ENCODE measurements at regions not wholly inside any gene's neighbourhood (a gene's known extent, or its start where the extent isn't known, plus 50 kb on each side); places are given as distances from the start of the nearest gene placed in this dataset.

DNA sequence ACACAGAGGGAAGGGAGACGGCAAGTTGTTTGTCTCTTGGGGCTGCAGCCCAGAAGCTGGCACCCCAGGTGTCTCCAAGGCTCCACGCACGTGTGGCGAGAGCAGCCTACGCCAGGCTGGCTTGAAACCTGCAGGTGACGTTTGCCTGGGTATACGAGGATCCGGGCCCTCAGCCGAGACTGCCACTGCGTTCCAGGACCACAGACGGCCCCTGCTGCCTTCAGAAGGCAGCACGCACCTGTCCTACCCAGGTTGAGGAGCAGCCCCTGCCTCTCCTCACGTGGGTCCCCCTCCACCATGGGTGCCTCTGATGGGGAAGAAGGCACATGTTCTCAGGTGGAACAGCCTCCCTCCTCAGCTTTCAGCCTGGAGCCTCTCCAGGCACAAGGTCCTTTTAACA is 75.3 kb upstream of the PRR20G start:
- in situ Hi-C loops (cut with MboI; ENCODE audit: low sequenced_read_pairs), result no loop called here
- Histone ChIP-seq H3K18ac (ENCODE audit: low read depth, low read length) (no peak overlapping the region), H3K9me1 (ENCODE audit: insufficient read depth, low read length) (no peaks in the 10 kb centered on the region), H4K91ac (ENCODE audit: insufficient read depth, low read depth, low read length) (no peak overlapping the region), H3K9me3 (ENCODE audit: control insufficient read depth, insufficient read depth, low read length) (no peaks in the 10 kb centered on the region), H2BK15ac (ENCODE audit: low read depth, low read length) (no peak overlapping the region), H3K14ac (replicated peaks; ENCODE audit: low read depth, low read length) (no peak overlapping the region), H3K36me3 (ENCODE audit: control insufficient read depth, insufficient read depth, low read length) (no peaks in the 10 kb centered on the region), H3K27ac (ENCODE audit: insufficient read depth, low read length) (no peak overlapping the region), H4K8ac (ENCODE audit: low read depth in 2 of 2, low read length in 2 of 2) (no peak overlapping the region), H3K4me2 (ENCODE audit: low read depth, low read length) (no peak overlapping the region), H2BK20ac (ENCODE audit: low read depth, low read length) (no peak overlapping the region), H3K27me3 (ENCODE audit: control insufficient read depth, insufficient read depth, low read length) (peaks cover under 1% of the 10 kb centered on the region; the same call in 1 of the 2 replicates), H2AFZ (replicated peaks; ENCODE audit: low read length, poor library complexity) (no peak overlapping the region), H3K79me1 (ENCODE audit: low read depth in 1 of 2, low read length in 2 of 2) (no peaks in the 10 kb centered on the region), H2AK9ac (replicated peaks; ENCODE audit: low read depth, low read length, poor library complexity) (no peak overlapping the region), H2AK5ac (ENCODE audit: low read depth, low read length) (no peak overlapping the region), H4K5ac (ENCODE audit: low read depth, low read length) (no peak overlapping the region), H3K23ac (ENCODE audit: low read depth, low read length) (no peak overlapping the region), H3K4ac (ENCODE audit: low read depth, low read length) (no peak overlapping the region), H4K20me1 (ENCODE audit: insufficient read depth, low read length) (no peaks in the 10 kb centered on the region), H3K56ac (ENCODE audit: extremely low read depth, insufficient read depth, low read length) (no peak overlapping the region), H3K9ac (ENCODE audit: low read depth, low read length) (no peak overlapping the region), H2BK5ac (ENCODE audit: low read depth, low read length, poor library complexity, severe bottlenecking) (no peak overlapping the region), H3K4me1 (ENCODE audit: control insufficient read depth, insufficient read depth, low read length) (no peaks in the 10 kb centered on the region), H3K4me3 (ENCODE audit: insufficient read depth, low read depth, low read length) (no peak overlapping the region), H2BK120ac (ENCODE audit: low read depth, low read length) (no peak overlapping the region)
- dilution Hi-C loops (cut with HindIII; ENCODE audit: low sequenced_read_pairs, unreplicated experiment), result no loop called here
- ChIA-PET POLR2A (ENCODE audit: unreplicated experiment) (no interaction called here), CTCF (no interaction called here)
- BruUV-seq (replicated peaks), result no TSS peak
- WGBS, 2 experiments (ENCODE audit: extremely low coverage in 2 of 2, insufficient read length in 1 of 2), result 65% methylated on average over 5 of the region's 13 CpGs; no CpG with 5 or more reads in 1 of the 2 experiments
- DNase-seq, result no peak
- no peak for TF ChIP-seq BHLHE40 (IDR thresholded peaks at IDR 0.05; ENCODE audit: low read depth, low read length)
- TF ChIP-seq FOS (IDR thresholded peaks at IDR 0.05; ENCODE audit: low read depth, low read length), result no peak
- TF ChIP-seq, protein P1, sequence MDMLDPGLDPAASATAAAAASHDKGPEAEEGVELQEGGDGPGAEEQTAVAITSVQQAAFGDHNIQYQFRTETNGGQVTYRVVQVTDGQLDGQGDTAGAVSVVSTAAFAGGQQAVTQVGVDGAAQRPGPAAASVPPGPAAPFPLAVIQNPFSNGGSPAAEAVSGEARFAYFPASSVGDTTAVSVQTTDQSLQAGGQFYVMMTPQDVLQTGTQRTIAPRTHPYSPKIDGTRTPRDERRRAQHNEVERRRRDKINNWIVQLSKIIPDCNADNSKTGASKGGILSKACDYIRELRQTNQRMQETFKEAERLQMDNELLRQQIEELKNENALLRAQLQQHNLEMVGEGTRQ (IDR thresholded peaks at IDR 0.05; ENCODE audit: low read depth, low read length), result no peak
- intact Hi-C loops (cut with micrococcal nuclease), result no loop called here
- ATAC-seq (ENCODE audit: low read depth), result no peak

Data from IMR-90 (cell line).